ENCODE measurements at regions not wholly inside any gene's neighbourhood (a gene's known extent, or its start where the extent isn't known, plus 50 kb on each side); places are given as distances from the start of the nearest gene placed in this dataset.

DNA sequence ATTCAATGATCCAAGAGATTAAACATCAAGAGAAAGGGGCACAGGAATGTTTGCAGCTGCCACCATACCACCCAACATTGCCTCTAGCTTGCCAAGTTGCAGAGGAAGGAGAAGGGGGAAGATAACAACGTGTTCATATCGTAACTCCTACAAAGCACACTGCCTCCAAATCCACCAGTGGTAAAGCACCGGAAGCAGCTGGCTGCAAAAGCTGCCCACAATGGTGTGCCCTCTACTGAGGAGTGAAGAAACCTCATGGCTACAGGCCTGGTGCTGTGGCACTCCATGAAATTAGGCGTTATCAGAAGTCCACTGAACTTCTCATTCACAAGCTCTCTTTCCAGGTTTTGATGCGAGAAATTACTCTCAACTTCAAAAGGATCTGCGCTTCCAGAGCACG lies 263.9 kb upstream of the STT3B start:
- no peaks in the 10 kb centered on the region for H3K36me3 Mint-ChIP-seq
- no peak overlapping the region for H3K4me3 Mint-ChIP-seq
- H3K27me3 Mint-ChIP-seq: peaks cover 12 to 14% of the 10 kb centered on the region in 2 donors
- ATAC-seq: peak; percentile 65 to 77
- H3K27ac Mint-ChIP-seq: no peak overlapping the region
- H3K9me3 Mint-ChIP-seq: no peaks in the 10 kb centered on the region
- H3K4me1 Mint-ChIP-seq (ENCODE audit: low read depth in 2 of 2): peaks cover 6 to 7% of the 10 kb centered on the region in 2 donors
- no peak for DNase-seq (ENCODE audit: low spot score)

DNA sequence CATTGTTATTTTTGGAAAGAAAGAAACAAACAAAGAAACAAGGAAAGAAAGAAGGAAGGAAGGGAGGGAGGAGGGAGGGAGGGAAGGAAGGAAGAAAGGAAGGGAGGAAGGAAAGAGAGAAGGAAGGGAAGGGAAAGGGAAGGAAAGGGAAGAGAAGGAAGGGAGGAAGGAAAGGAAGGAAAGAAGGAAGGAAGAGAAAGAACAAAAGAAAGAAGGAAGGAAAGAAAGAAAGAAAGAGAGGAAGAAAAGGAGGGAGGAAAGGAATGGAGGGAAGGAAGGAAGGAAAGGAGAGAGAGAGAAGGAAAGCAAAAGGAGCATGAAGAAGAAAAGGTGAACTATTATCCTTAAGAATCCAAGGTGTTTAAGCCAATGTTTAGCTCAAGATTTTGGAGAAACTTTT lies 262.7 kb upstream of the STT3B start:
- H3K4me3 Mint-ChIP-seq: no peak overlapping the region
- no peak overlapping the region for H3K27ac Mint-ChIP-seq
- H3K27me3 Mint-ChIP-seq: peaks cover 12 to 21% of the 10 kb centered on the region in 2 donors
- no peaks in the 10 kb centered on the region for H3K36me3 Mint-ChIP-seq
- no peaks in the 10 kb centered on the region for H3K9me3 Mint-ChIP-seq
- H3K4me1 Mint-ChIP-seq (ENCODE audit: low read depth in 2 of 2): peaks cover 6 to 7% of the 10 kb centered on the region in 2 donors
- no peak for DNase-seq (ENCODE audit: low spot score)
- no peak for ATAC-seq

GRCh38 chr3:31274326-31275024 lies 258.2 kb upstream of the STT3B start:
- peaks cover 10 to 21% of the 10 kb centered on the region in 2 donors for H3K27me3 Mint-ChIP-seq
- H3K36me3 Mint-ChIP-seq: no peaks in the 10 kb centered on the region
- ATAC-seq (no peak), DNase-seq (ENCODE audit: low spot score) (no peak)
- H3K4me1 Mint-ChIP-seq (ENCODE audit: low read depth in 2 of 2): no peaks in the 10 kb centered on the region
- H3K27ac Mint-ChIP-seq: no peak overlapping the region
- H3K9me3 Mint-ChIP-seq: no peaks in the 10 kb centered on the region
- H3K4me3 Mint-ChIP-seq: no peak overlapping the region

- H3K27ac Mint-ChIP-seq: no peak overlapping the region
- peaks cover 10 to 21% of the 10 kb centered on the region in 2 donors for H3K27me3 Mint-ChIP-seq
- H3K4me1 Mint-ChIP-seq (ENCODE audit: low read depth in 2 of 2): no peaks in the 10 kb centered on the region
- no peak for DNase-seq (ENCODE audit: low spot score)
- no peak for ATAC-seq
- no peaks in the 10 kb centered on the region for H3K36me3 Mint-ChIP-seq
- no peak overlapping the region for H3K4me3 Mint-ChIP-seq
- H3K9me3 Mint-ChIP-seq: no peaks in the 10 kb centered on the region
These were observed 257.6 kb upstream of the STT3B start for GRCh38 chr3:31275038-31275572.

GRCh38 chr3:31275583-31275982 lies 257.1 kb upstream of the STT3B start:
- Mint-ChIP-seq H3K36me3 (no peaks in the 10 kb centered on the region), H3K27me3 (peaks cover 10 to 21% of the 10 kb centered on the region in 2 donors), H3K4me1 (ENCODE audit: low read depth in 2 of 2) (no peaks in the 10 kb centered on the region), H3K9me3 (no peaks in the 10 kb centered on the region), H3K4me3 (no peak overlapping the region), H3K27ac (no peak overlapping the region)
- no peak for DNase-seq (ENCODE audit: low spot score)
- no peak for ATAC-seq

DNA sequence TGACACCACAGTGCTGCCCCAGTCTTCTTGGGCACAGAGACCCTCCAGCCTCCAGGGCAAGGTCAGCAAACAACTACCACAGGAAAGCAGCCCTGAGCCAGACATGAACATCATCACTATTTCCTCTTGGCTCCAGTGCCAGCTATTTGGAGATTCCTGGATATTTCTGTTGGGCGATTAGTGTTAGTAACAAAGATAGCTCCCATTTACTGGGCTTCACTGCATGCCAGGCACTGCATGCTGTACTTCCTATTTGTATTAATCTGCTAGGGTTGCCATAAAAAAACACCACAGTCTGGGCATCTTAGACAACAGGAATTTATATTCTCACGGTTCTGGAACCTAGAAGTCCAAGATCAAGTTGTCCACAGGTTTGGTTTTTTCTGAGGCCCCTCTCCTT lies 255.1 kb upstream of the STT3B start:
- no peaks in the 10 kb centered on the region for H3K36me3 Mint-ChIP-seq
- ATAC-seq (no peak), DNase-seq (ENCODE audit: low spot score) (no peak)
- H3K4me1 Mint-ChIP-seq (ENCODE audit: low read depth in 2 of 2): no peaks in the 10 kb centered on the region
- H3K27me3 Mint-ChIP-seq: peaks cover 2 to 7% of the 10 kb centered on the region in 2 donors
- no peak overlapping the region for H3K4me3 Mint-ChIP-seq
- H3K27ac Mint-ChIP-seq: no peak overlapping the region
- no peaks in the 10 kb centered on the region for H3K9me3 Mint-ChIP-seq

- H3K27me3 Mint-ChIP-seq: peaks cover 2 to 7% of the 10 kb centered on the region in 2 donors
- no peaks in the 10 kb centered on the region for H3K9me3 Mint-ChIP-seq
- DNase-seq (ENCODE audit: low spot score) (no peak), ATAC-seq (peak; percentile 17 to 40)
- H3K36me3 Mint-ChIP-seq: no peaks in the 10 kb centered on the region
- H3K4me1 Mint-ChIP-seq (ENCODE audit: low read depth in 2 of 2): no peaks in the 10 kb centered on the region
- H3K27ac Mint-ChIP-seq: no peak overlapping the region
- H3K4me3 Mint-ChIP-seq: no peak overlapping the region
These were observed 254.2 kb upstream of the STT3B start for GRCh38 chr3:31278532-31278931.

- ATAC-seq (no peak), DNase-seq (ENCODE audit: low spot score) (no peak)
- Mint-ChIP-seq H3K4me1 (ENCODE audit: low read depth in 2 of 2) (peaks cover 3 to 5% of the 10 kb centered on the region in 2 donors), H3K4me3 (no peak overlapping the region), H3K9me3 (no peaks in the 10 kb centered on the region), H3K27me3 (no peaks in the 10 kb centered on the region), H3K27ac (no peak overlapping the region), H3K36me3 (no peaks in the 10 kb centered on the region)
These were observed 247.9 kb upstream of the STT3B start for GRCh38 chr3:31284776-31285175.

DNA sequence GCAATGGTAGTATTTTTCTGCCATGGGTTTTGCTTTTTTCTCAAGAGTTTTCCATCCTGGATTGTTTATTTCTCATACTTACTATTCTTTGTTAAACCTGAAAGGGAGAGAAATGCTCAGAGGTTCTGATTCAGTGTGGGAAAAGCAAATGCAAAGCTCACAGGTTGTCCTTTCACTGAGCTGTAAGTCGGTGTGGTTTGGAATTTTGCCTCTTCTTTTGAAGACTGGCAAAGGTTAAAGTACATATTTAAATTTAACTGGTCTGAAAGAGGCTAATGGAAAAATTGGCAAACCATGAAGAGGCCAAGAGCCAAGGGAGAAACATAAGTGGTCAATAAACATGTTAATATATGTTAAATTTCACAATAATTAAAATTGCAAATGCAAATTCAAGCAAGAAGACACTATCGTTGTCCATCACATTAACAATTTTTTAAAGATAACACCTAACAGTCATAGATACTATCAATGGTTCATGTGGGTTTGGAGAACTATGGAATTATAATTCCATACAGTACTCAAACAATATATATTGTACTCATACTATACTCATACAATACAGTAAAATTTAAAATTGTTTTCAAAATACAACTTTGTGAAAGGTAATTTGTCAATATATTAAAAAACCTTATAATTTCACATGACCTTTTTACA lies 246.8 kb upstream of the STT3B start:
- Mint-ChIP-seq H3K9me3 (no peaks in the 10 kb centered on the region), H3K4me3 (no peak overlapping the region), H3K4me1 (ENCODE audit: low read depth in 2 of 2) (peaks cover 3 to 5% of the 10 kb centered on the region in 2 donors), H3K36me3 (no peaks in the 10 kb centered on the region), H3K27me3 (no peaks in the 10 kb centered on the region), H3K27ac (no peak overlapping the region)
- ATAC-seq (no peak), DNase-seq (ENCODE audit: low spot score) (no peak)

DNA sequence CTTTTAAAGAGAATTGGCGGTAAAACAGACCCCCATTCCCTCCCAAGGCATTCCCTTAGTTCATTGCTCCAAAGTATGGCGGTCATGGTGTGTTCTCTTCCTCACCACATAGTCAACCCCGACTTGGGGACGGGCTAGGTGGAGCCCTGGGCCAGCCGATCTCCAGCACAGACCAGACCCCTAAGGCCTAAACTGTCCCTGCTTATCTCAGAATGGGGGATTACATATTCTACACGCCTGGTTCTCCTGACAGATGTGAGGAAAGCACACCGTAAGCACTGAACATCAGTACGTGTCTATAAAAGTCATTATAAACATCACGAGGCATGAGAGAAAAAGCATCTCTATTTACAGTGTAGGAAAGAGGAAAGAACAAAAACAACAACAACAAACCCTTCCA lies 244.5 kb upstream of the STT3B start:
- Mint-ChIP-seq H3K9me3 (no peaks in the 10 kb centered on the region), H3K27ac (no peak overlapping the region), H3K36me3 (no peaks in the 10 kb centered on the region), H3K4me3 (no peak overlapping the region), H3K27me3 (peaks cover 0 to 3% of the 10 kb centered on the region in 2 donors), H3K4me1 (ENCODE audit: low read depth in 2 of 2) (peaks cover 3 to 5% of the 10 kb centered on the region in 2 donors)
- no peak for ATAC-seq
- no peak for DNase-seq (ENCODE audit: low spot score)

- peaks cover 3 to 5% of the 10 kb centered on the region in 2 donors for H3K4me1 Mint-ChIP-seq (ENCODE audit: low read depth in 2 of 2)
- ATAC-seq (peak in 1 of 2 donors; percentile 46), DNase-seq (ENCODE audit: low spot score) (no peak)
- no peak overlapping the region for H3K27ac Mint-ChIP-seq
- no peak overlapping the region for H3K4me3 Mint-ChIP-seq
- no peaks in the 10 kb centered on the region for H3K36me3 Mint-ChIP-seq
- no peaks in the 10 kb centered on the region for H3K9me3 Mint-ChIP-seq
- H3K27me3 Mint-ChIP-seq: peaks cover 0 to 3% of the 10 kb centered on the region in 2 donors
These were observed 244.1 kb upstream of the STT3B start for GRCh38 chr3:31288641-31289100.

GRCh38 chr3:31289584-31289983 lies 243.1 kb upstream of the STT3B start:
- H3K4me3 Mint-ChIP-seq: no peak overlapping the region
- ATAC-seq: no peak
- DNase-seq (ENCODE audit: low spot score): no peak
- H3K9me3 Mint-ChIP-seq: no peaks in the 10 kb centered on the region
- peaks cover 0 to 3% of the 10 kb centered on the region in 2 donors for H3K27me3 Mint-ChIP-seq
- no peak overlapping the region for H3K27ac Mint-ChIP-seq
- H3K36me3 Mint-ChIP-seq: no peaks in the 10 kb centered on the region
- peaks cover 3 to 5% of the 10 kb centered on the region in 2 donors for H3K4me1 Mint-ChIP-seq (ENCODE audit: low read depth in 2 of 2)

DNA sequence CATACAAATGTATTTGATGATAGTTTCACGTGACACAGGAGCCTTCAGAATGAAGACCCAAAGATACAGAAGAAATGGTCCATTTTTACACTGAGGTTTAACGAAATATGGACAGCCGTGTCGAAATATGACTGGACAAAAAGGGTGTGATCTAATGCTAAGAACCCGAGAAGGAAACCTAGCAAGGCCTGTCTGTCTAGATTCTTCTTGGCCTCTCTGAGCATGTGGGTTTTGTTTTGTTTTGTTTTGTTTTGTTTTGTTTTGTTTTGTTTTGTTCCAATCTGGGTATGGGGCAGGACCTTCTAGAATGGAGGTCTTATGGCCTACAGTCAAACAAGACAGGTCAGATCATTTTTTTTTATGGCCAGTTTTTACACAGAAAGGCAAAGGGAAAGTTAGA lies 242.7 kb upstream of the STT3B start:
- H3K27ac Mint-ChIP-seq: no peak overlapping the region
- peaks cover 3 to 5% of the 10 kb centered on the region in 2 donors for H3K4me1 Mint-ChIP-seq (ENCODE audit: low read depth in 2 of 2)

DNA sequence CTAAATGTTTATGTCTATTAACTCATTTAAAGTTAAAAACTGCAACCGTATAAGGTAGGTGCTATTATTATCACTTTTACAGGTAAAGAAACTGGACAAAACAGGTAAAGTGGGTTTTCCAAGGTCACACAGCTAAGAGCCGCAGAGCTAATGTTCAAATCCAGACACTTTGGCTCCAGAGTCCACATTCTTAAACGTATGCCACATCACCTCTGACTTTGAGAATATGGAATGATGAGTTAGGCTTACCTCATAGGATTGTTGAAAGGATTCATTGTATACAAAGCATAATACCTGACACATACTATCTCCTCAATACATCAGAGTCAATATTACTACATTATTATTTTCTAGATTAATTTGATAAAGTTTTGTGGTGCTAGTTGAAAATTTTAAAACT lies 240.9 kb upstream of the STT3B start:
- Mint-ChIP-seq H3K4me1 (ENCODE audit: low read depth in 2 of 2) (peaks cover 3 to 5% of the 10 kb centered on the region in 2 donors), H3K36me3 (no peaks in the 10 kb centered on the region), H3K27ac (no peak overlapping the region), H3K27me3 (peaks cover 3 to 5% of the 10 kb centered on the region in 2 donors), H3K4me3 (no peak overlapping the region), H3K9me3 (no peaks in the 10 kb centered on the region)
- no peak for DNase-seq (ENCODE audit: low spot score)
- no peak for ATAC-seq

More for the DNA sequence above, 242.7 kb upstream of the STT3B start:
- Mint-ChIP-seq H3K9me3 (no peaks in the 10 kb centered on the region), H3K27me3 (peaks cover 0 to 3% of the 10 kb centered on the region in 2 donors), H3K4me3 (no peak overlapping the region), H3K36me3 (no peaks in the 10 kb centered on the region)
- ATAC-seq (no peak), DNase-seq (ENCODE audit: low spot score) (no peak)
